ENCODE measurements at regions not wholly inside any gene's neighbourhood (a gene's known extent, or its start where the extent isn't known, plus 50 kb on each side); places are given as distances from the start of the nearest gene placed in this dataset.

GRCh38 chr1:73953586-73953985 is 244.4 kb downstream of the LRRIQ3 start:
- H3K4me3 ChIP-seq (ENCODE audit: low read length): no peak overlapping the region
- TF ChIP-seq, protein P1, sequence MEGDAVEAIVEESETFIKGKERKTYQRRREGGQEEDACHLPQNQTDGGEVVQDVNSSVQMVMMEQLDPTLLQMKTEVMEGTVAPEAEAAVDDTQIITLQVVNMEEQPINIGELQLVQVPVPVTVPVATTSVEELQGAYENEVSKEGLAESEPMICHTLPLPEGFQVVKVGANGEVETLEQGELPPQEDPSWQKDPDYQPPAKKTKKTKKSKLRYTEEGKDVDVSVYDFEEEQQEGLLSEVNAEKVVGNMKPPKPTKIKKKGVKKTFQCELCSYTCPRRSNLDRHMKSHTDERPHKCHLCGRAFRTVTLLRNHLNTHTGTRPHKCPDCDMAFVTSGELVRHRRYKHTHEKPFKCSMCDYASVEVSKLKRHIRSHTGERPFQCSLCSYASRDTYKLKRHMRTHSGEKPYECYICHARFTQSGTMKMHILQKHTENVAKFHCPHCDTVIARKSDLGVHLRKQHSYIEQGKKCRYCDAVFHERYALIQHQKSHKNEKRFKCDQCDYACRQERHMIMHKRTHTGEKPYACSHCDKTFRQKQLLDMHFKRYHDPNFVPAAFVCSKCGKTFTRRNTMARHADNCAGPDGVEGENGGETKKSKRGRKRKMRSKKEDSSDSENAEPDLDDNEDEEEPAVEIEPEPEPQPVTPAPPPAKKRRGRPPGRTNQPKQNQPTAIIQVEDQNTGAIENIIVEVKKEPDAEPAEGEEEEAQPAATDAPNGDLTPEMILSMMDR (conservative IDR thresholded peaks at IDR 0.05; ENCODE audit: low read depth, low read length): no peak
- DNase-seq (ENCODE audit: low read depth): no peak

- H3K4me3 ChIP-seq (ENCODE audit: low read length): no peak overlapping the region
- no peak for DNase-seq (ENCODE audit: low read depth)
- TF ChIP-seq, protein P1 (conservative IDR thresholded peaks at IDR 0.05; ENCODE audit: low read depth, low read length): no peak
Measured at GRCh38 chr1:73953186-73953585, 244.8 kb downstream of the LRRIQ3 start.

GRCh38 chr1:73948055-73948454 is 249.9 kb downstream of the LRRIQ3 start:
- DNase-seq (ENCODE audit: low read depth): no peak
- TF ChIP-seq, protein P1 (conservative IDR thresholded peaks at IDR 0.05; ENCODE audit: low read depth, low read length): no peak

DNA sequence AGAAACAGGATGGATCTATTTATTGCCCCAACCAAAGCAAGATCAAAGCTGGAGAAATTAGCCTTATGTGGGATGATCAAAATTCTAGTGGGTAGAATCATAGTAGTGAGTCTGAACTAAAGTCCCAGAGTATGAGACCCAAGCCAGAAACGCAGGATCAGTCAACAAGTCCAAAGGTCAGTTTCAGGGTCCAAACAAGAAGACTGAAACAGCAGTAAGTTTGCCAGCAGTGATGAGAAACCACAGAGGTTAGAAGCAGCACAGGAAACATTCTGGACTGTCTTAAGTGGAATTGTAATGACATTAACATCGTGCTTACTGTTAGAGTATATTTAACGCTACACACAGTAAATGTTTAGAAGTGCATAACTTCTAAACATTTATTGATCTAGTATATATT is 251.0 kb downstream of the LRRIQ3 start:
- DNase-seq (ENCODE audit: low read depth): no peak
- no peak overlapping the region for H3K4me3 ChIP-seq (ENCODE audit: low read length)
- TF ChIP-seq, protein P1 (conservative IDR thresholded peaks at IDR 0.05; ENCODE audit: low read depth, low read length): no peak

More at GRCh38 chr1:73948055-73948454, 249.9 kb downstream of the LRRIQ3 start:
- H3K4me3 ChIP-seq (ENCODE audit: low read length): no peak overlapping the region

GRCh38 chr1:73943270-73943669 is 254.7 kb downstream of the LRRIQ3 start:
- H3K4me3 ChIP-seq (ENCODE audit: low read length): no peak overlapping the region
- DNase-seq (ENCODE audit: low read depth): no peak
- TF ChIP-seq, protein P1 (conservative IDR thresholded peaks at IDR 0.05; ENCODE audit: low read depth, low read length): no peak

- TF ChIP-seq, protein P1 (conservative IDR thresholded peaks at IDR 0.05; ENCODE audit: low read depth, low read length): no peak
- no peak for DNase-seq (ENCODE audit: low read depth)
Measured at GRCh38 chr1:73930293-73930692, 267.7 kb downstream of the LRRIQ3 start.

DNA sequence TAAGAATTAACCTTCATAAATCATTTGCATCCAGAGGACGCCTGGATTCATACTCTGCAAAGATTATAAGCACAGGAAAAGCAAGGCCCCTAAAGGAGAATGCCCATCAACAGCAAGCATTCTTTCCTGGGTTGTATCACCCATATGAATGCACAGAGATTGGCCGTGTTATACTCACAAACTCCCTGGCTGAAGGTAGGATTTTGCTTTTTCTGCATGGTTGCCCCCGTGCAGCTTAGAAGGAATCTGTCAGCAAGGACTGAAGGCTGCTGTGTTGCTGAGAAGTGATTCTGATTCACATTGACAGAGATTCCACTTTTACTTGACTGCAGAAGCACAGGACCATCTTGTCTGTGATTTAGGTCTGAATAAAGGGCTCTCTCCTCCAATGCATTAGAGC is 283.0 kb downstream of the LRRIQ3 start:
- DNase-seq (ENCODE audit: low read depth): peak; percentile 46
- no peak overlapping the region for H3K4me3 ChIP-seq (ENCODE audit: low read length)
- TF ChIP-seq, protein P1 (conservative IDR thresholded peaks at IDR 0.05; ENCODE audit: low read depth, low read length): no peak

More at GRCh38 chr1:73930293-73930692, 267.7 kb downstream of the LRRIQ3 start:
- H3K4me3 ChIP-seq (ENCODE audit: low read length): no peak overlapping the region

Data from retinal pigment epithelial cell (primary cell).